ENCODE measurements at regions not wholly inside any gene's neighbourhood (a gene's known extent, or its start where the extent isn't known, plus 50 kb on each side); places are given as distances from the start of the nearest gene placed in this dataset.
A peak's percentile ranks its signal among the peaks of the same experiment; 100 is the strongest.
"Not testable (repeated sequence)": the region's sequence is repeated elsewhere in the genome, so short reads cannot be mapped to it uniquely, and the experiment has no call there.

DNA sequence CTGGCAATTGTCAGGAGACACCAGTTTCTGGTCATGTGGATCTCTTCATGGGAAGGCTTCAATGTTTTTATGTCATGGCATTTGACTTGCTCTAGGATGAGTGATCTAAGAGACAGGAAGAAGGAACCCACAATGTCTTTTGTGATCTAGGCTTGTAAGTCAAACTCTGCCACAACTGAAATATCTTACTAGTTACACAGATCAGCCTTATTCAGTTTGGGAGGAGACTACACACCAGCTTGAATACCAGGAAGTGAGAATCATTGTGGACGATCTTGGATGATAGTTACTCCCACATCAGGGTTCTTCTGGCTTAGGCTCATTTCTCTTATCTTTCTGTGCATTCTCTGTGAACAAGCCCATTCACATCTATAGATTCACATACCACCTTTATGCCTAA is 236.2 kb upstream of the FBXO33 start:
- Histone ChIP-seq H3K36me3 (ENCODE audit: control insufficient read depth, insufficient read depth, low read length) (no peaks in the 10 kb centered on the region), H3K27me3 (ENCODE audit: control insufficient read depth, insufficient read depth, low read length) (no peaks in the 10 kb centered on the region), H3K4me3 (ENCODE audit: low read depth, low read length) (no peak overlapping the region)
- no peak for FAIRE-seq
- peak; percentile 14 for DNase-seq (ENCODE audit: low read depth)
- TF ChIP-seq, protein P1, sequence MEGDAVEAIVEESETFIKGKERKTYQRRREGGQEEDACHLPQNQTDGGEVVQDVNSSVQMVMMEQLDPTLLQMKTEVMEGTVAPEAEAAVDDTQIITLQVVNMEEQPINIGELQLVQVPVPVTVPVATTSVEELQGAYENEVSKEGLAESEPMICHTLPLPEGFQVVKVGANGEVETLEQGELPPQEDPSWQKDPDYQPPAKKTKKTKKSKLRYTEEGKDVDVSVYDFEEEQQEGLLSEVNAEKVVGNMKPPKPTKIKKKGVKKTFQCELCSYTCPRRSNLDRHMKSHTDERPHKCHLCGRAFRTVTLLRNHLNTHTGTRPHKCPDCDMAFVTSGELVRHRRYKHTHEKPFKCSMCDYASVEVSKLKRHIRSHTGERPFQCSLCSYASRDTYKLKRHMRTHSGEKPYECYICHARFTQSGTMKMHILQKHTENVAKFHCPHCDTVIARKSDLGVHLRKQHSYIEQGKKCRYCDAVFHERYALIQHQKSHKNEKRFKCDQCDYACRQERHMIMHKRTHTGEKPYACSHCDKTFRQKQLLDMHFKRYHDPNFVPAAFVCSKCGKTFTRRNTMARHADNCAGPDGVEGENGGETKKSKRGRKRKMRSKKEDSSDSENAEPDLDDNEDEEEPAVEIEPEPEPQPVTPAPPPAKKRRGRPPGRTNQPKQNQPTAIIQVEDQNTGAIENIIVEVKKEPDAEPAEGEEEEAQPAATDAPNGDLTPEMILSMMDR (IDR thresholded peaks at IDR 0.05; ENCODE audit: insufficient read depth, low read length, severe bottlenecking) = no peak

DNA sequence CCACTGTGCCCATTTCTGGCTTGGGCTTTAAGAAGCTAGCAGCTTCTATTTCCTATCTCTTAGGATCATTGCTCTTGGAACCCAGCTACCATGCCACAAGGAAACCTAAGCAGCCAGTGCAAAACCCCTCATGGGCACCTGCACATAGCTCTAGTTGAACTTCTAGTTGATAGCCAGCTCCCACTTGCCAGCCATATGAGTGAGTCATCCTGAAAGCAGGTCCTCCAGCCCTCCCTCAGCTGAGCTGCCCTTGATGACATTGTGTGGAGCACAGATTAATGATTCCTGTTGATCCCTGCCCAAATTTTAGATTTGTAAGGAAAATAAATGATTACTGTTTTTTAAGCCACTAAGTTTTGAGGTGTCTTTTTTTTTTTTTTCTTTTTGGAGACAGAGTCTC is 234.2 kb upstream of the FBXO33 start:
- Histone ChIP-seq H3K4me3 (ENCODE audit: low read depth, low read length) (no peak overlapping the region), H3K27me3 (ENCODE audit: control insufficient read depth, insufficient read depth, low read length) (no peaks in the 10 kb centered on the region), H3K36me3 (ENCODE audit: control insufficient read depth, insufficient read depth, low read length) (no peaks in the 10 kb centered on the region)
- DNase-seq (ENCODE audit: low read depth) (no peak), FAIRE-seq (no peak)
- TF ChIP-seq, protein P1 (IDR thresholded peaks at IDR 0.05; ENCODE audit: insufficient read depth, low read length, severe bottlenecking) = no peak

DNA sequence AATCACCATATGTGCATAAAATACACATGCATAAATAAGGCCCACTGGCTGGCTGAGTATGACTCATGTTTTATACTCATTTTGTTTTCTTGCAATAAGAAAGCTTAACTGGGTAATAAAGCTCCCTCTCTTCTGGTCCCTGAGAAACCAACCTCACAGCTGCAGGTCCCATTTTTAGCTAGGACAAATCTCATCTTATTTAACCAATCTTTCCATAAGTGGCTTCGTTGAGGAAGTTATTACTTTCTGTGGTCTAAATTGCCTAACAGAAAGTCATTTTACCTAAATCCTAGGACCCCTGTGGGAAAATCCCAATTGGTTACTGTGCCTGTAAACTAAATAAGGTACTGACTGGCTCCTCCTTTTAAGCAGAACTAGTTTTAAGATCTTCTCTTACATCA is 232.8 kb upstream of the FBXO33 start:
- FAIRE-seq (no peak), DNase-seq (ENCODE audit: low read depth) (no peak)
- Histone ChIP-seq H3K4me3 (ENCODE audit: low read depth, low read length) (no peak overlapping the region), H3K27me3 (ENCODE audit: control insufficient read depth, insufficient read depth, low read length) (no peaks in the 10 kb centered on the region), H3K36me3 (ENCODE audit: control insufficient read depth, insufficient read depth, low read length) (no peaks in the 10 kb centered on the region)
- TF ChIP-seq, protein P1 (IDR thresholded peaks at IDR 0.05; ENCODE audit: insufficient read depth, low read length, severe bottlenecking) = no peak

DNA sequence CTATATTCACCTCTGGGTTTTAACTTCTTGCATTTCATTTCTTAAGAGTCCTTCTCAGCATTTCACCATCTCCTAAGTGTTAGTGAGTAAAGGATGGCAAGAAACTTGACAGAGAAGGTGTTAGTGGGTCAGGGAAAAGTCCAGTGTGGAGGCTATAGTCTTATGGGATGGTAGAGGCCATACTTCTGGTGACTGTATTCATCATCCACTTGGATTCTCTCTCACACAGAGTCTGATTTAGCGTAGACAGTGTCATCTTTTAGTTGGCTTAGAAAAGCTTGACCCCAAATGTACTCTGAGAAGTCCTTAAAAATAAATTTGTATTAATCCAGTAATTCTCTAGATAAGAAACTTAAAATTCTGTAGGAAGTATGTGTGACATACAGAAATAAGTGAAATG is 232.4 kb upstream of the FBXO33 start:
- FAIRE-seq (no peak), DNase-seq (ENCODE audit: low read depth) (no peak)
- TF ChIP-seq, protein P1 (IDR thresholded peaks at IDR 0.05; ENCODE audit: insufficient read depth, low read length, severe bottlenecking) = no peak
- Histone ChIP-seq H3K27me3 (ENCODE audit: control insufficient read depth, insufficient read depth, low read length) (no peaks in the 10 kb centered on the region), H3K36me3 (ENCODE audit: control insufficient read depth, insufficient read depth, low read length) (no peaks in the 10 kb centered on the region), H3K4me3 (ENCODE audit: low read depth, low read length) (no peak overlapping the region)

DNA sequence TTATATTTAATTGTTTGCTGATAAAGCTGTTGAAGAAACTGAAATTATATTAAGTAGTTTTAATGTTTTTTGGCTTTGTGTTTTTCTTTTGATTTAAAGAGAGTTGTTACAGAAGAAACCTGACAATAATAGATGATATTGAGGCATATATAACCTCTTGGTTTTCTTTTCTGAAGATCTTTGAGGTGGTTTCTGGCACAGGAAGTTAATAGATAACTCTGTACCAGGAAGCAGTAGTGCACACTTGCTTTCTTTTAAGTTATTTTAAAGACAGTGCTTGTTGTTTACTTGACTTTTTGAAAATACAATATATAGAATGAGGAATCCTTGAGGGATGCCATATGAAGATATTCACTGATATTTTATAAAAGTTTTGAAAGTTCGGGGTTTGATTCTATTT is 209.0 kb upstream of the FBXO33 start:
- TF ChIP-seq, protein P1 (IDR thresholded peaks at IDR 0.05; ENCODE audit: insufficient read depth, low read length, severe bottlenecking) = no peak
- no peak for FAIRE-seq
- no peaks in the 10 kb centered on the region for H3K27me3 ChIP-seq (ENCODE audit: control insufficient read depth, insufficient read depth, low read length)

DNA sequence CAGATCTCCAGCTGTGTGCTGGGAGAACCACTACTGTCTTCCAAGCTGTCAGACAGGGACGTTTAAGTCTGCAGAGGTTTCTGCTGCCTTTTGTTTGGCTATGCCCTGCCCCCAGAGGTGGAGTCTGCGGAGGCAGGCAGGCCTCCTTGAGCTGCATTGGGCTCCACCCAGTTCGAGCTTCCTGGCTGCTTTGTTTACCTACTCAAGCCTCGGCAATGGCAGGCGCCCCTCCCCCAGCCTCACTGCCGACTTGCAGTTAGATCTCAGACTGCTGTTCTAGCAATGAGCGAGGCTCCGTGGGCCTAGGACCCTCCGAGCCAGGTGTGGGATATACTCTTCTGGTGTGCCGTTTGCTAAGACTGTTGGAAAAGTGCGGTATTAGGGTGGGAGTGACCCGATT is 206.8 kb upstream of the FBXO33 start:
- not testable (repeated sequence) for H3K27me3 ChIP-seq (ENCODE audit: control insufficient read depth, insufficient read depth, low read length); FAIRE-seq; H3K4me3 ChIP-seq (ENCODE audit: low read depth, low read length); H3K36me3 ChIP-seq (ENCODE audit: control insufficient read depth, insufficient read depth, low read length); DNase-seq (ENCODE audit: low read depth)

More for the DNA sequence above, 209.0 kb upstream of the FBXO33 start:
- Histone ChIP-seq H3K36me3 (ENCODE audit: control insufficient read depth, insufficient read depth, low read length) (no peaks in the 10 kb centered on the region), H3K4me3 (ENCODE audit: low read depth, low read length) (no peak overlapping the region)
- DNase-seq (ENCODE audit: low read depth) = no peak

All from bronchial epithelial cell (primary cell).